ENCODE measurements at regions not wholly inside any gene's neighbourhood (a gene's known extent, or its start where the extent isn't known, plus 50 kb on each side); places are given as distances from the start of the nearest gene placed in this dataset.

- DNase-seq (ENCODE audit: low spot score): no peak
These were observed 109.5 kb downstream of the FOXD1 start for GRCh38 chr5:73339051-73339575.

- DNase-seq (ENCODE audit: low spot score): peak; percentile 80
These were observed 110.1 kb downstream of the FOXD1 start for GRCh38 chr5:73338256-73339050.

- no peak for DNase-seq (ENCODE audit: low spot score)
These were observed 110.9 kb downstream of the FOXD1 start for GRCh38 chr5:73337586-73338255.

- no peak for DNase-seq (ENCODE audit: low spot score)
These were observed 112.2 kb downstream of the FOXD1 start for GRCh38 chr5:73336366-73336765.

DNA sequence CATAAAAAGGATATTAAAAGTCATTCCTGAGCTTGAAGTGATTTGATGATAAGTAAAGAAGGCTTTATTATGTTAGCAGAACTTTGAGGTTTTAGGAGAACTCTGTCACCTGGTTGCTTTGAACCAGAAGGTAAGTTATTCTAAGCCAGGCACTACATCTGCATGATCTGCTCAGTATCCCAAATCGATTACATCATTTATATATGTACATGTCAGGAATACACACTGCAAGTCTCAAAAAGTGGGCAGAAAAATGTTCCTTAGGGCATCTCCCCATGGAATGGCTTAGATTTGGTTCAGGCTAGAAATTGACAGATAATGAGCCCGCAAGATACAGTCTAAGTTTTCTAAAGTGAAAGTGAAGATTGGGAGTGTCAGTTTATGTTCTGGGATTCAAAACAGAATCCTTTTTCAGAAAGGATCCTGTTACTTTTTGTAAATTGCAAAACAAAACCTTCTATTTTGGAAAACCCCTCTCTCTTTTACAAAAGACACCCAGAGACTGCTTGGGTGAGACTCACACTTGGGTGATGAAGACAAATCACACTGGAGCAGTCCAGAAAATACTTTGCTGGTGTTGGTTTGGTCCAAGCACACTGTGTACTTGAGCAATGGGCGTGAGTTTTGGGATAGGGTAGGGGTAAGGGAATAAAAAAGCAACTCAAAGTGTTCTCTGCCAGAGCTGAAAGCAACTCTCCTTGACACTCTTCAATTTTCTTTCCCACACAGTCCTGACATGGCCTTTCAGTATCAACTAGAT is 114.5 kb downstream of the FOXD1 start:
- no peak for DNase-seq (ENCODE audit: low spot score)

- DNase-seq (ENCODE audit: low spot score): no peak
These were observed 118.0 kb downstream of the FOXD1 start for GRCh38 chr5:73330613-73331012.

DNA sequence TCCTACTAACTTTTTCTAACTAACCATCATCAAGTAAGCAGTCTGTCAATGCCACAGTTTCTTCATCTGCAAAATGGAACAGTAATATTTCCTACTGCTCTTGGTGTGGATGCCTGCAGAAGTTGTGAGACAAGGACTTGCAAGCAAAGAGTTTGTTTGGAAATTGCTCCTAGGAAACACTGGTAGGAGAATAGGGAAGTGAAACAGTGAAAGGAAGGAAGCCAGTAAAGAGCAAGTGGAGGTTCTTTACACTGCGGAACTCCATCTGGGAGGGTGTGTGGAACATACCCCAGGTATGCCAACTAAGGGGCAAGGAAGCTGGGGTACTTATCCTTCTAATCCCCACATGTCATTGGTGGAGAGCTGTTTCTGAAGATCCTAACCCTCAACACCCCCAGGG is 119.9 kb downstream of the FOXD1 start:
- DNase-seq (ENCODE audit: low spot score): no peak

DNA sequence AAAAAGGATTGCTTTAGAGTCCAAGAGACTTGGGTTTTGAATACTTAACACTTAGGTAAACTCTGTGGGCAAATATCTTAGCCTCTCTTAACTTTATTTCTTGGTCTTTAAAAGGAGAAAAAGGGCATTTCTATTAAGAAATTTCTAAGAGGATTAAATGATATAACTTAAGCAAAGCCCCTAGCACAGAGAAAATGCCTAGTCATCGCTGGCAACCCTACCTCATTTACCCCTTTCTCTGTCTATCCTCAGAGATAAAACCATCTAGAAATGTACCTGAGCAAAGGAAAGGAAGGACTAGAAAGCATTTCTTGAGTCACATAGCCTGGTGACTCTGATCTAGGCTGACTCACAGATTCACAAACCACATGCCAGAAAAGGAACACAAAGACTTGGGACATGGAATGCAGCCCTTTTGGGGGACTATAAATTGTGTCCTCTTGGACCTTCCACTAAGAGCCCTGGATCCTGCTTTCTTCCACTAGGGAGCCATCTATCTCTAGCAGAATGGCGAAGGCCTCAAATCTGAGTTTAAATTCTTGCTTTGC is 120.6 kb downstream of the FOXD1 start:
- DNase-seq (ENCODE audit: low spot score): no peak

DNA sequence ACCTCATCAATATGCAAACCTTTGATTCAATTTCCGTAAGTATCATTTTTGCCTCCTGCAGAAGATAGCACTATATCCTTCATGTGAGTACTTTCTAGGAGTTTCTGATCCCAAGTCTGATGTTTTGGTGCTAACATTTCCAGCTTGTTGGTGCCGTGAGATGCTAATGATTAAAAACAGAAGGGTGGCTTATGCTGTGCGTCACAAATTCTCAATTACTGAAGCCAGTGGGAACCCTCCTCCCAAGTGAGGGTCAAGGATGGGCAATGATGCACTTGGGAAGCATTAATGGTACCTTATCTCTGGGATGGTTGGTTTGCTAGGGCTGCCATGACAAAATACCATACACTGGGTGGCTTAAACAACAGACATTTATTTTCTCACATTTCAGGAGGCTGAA is 123.0 kb downstream of the FOXD1 start:
- no peak for DNase-seq (ENCODE audit: low spot score)

GRCh38 chr5:73323466-73323865 is 125.1 kb downstream of the FOXD1 start:
- no peak for DNase-seq (ENCODE audit: low spot score)

DNA sequence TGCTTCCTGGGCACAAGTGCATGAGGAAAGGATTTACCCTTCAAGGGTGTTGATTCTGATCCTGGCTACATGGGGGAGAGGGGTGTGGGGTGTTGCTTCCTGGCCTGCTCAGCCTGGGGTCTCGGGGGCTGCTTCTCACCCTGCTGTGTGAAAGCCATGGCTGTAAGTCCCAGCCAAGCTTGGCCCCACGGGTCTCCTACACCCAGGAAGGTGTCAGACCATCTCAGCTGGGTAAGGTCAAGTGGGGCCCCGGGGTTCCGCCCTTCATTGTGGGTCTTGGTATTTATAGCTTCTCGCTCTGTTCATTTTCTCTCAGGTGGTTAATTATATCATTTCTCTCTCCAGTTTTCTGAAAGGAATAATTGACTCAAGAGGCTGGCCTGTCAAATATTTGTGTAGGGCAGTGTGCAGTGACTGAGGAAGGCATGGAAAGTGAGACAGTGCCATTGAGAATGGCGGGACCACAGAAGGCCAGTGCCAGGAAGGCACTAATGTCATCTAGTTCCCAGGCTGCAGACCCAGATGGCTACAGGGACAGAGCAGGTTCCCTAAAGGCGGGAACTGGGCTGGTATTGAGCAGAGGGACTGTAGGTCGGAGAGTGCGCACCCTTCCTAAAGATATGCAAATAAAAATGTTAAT is 126.0 kb downstream of the FOXD1 start:
- no peak for DNase-seq (ENCODE audit: low spot score)

DNA sequence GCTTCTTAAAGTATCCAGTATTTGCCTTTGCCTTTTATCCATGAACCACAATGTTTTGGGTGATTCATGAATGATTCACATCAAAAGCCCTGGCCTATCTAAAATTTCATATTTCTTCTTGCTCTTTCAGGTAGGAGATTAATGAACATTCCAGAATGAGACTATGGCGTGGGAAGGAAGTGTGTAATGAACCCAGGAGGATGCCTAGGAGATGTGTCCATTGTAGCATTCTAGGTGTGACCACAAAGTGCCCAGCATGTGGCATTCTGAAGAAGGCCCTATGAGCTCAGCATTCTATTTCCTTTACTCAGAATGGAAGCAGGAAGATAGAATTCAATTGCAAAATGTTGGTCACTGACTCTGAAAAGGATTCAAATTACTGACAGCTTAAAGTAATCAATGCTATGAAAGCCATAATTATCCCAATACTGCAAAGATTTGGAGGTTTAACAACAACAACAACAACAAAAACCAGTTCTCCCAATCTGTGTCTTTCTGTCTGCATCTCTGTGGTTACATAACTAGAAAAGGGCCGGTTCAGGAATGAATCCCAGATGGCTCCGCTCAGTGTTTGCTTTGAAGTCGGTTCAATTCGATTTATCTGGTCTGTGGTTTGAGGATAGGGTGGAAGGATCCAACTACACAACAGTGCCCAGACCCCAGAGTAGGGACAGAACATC is 126.7 kb downstream of the FOXD1 start:
- peak; percentile 87 for DNase-seq (ENCODE audit: low spot score)

GRCh38 chr5:73319036-73319435 is 129.5 kb downstream of the FOXD1 start:
- no peak for DNase-seq (ENCODE audit: low spot score)

DNA sequence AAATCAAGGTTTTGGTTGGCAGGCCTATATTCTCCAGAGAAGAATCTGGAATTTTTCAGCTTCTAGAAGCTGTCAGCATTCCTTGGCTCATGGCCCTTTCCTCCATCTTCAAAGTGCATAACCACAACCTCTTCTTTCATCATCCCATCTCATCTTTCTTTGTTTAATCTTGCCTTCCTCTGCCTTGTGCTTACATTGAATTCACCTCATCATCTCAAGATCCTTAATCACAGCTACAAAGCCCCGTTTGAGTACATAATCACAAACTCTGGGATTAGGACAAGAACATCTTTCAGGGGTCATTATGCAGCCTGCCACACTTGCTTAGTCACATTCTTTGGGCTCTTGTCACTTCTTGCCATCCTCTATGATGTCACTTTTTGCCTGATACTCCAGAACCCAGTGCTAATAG is 130.3 kb downstream of the FOXD1 start:
- DNase-seq (ENCODE audit: low spot score): no peak

DNA sequence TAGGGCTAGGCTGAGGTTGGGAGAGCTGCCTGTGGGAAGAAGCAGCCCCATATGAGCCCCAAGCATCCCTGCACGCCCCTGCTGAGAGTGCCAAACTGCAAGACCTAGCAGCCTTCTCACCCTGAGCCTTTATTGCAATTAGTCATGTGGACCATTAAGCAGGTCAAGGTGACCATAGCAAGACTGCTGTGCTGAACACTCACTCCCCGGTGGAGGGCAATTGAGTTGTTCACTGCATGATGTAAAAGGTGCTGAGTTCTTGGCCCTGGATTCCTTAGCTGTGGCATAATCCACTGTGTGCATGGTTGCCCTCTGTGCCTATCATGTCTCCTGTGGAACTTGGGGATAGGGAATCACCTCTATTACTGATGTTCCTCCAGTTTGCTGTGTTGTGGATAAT is 131.1 kb downstream of the FOXD1 start:
- DNase-seq (ENCODE audit: low spot score): no peak

DNA sequence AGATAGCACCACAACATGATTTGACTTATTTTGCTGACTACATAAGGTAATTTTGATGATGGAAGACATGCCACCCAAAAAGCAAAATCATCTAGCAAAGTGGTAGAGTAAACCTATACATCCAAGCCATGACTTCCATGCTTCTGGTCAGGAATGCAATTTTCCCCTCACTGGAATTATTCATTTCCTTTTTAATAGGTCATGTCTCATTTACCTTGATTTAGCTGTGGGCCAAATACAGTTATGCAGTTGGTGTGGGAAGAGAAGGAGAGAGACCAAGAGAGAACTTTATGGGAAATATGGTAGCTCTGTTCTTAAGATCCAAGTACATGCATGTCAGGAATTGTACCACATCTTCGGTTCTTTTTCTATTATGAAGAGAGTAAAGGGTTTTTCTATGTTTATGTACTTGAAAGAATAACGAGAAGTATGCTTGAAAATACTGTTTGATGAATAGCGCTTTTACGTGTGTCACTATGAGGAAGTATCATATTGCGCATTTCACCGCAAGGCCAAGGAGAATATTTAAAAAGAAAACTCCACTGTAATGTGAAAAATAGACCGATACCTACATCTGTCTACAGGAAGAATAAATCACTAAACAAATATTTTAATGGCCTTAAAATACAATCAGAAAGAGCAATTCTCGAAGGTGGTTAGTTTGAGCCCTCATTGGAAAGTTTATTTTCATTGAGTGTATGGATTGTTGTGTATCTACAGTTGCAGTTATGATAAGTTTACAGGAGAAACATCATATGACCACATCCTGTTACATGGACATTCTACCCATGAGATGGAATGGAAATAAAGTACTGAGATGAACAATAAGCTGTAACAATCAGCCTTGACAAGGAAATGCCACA is 134.0 kb downstream of the FOXD1 start:
- no peak for DNase-seq (ENCODE audit: low spot score)

GRCh38 chr5:73312872-73313510 is 135.6 kb downstream of the FOXD1 start:
- no peak for DNase-seq (ENCODE audit: low spot score)

DNA sequence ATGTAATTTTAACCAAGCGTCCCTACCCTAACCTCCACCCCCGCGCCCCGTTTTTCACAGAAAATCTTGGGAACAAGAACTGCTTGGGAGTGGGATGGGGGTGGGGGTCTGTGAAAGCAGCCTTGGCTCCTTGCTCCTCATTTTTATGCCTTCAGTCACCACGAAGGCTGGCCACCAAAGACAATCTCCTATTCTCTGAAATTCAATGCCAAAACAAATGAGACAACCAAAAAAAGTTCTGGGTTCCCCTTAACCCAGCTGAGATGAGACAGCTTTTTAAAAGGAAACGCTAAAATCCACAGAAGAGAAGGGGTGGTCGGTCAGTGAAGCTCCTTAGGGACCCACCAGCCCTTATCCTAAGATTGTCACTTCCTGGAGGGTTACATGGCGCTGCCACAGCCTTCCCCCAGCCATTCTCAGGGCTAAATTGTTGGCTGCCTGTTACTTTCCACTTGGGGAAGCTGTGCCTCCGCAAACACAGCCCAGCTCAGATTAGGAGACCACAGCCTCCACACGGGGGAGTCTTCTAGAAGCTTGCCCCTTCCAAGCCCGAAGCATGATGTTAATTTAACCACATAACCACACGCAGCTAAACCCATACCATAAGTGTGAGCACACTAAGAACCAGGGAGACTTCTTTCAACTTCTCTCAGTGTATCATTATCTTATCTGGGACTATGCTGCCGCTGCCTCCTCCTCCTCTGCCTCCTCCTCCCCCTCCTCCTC is 136.3 kb downstream of the FOXD1 start:
- DNase-seq (ENCODE audit: low spot score): peak; percentile 81

All from GM03348 (cell line).